ENCODE measurements at regions not wholly inside any gene's neighbourhood (a gene's known extent, or its start where the extent isn't known, plus 50 kb on each side); places are given as distances from the start of the nearest gene placed in this dataset.
"Not testable (repeated sequence)": the region's sequence is repeated elsewhere in the genome, so short reads cannot be mapped to it uniquely, and the experiment has no call there.

- Histone ChIP-seq H3K4me3 (ENCODE audit: low read length) (no peak overlapping the region), H3K9me3 (ENCODE audit: low read length) (no peaks in the 10 kb centered on the region), H3K4me2 (ENCODE audit: low read length) (no peak overlapping the region), H3K9ac (ENCODE audit: low read length) (no peak overlapping the region), H4K20me1 (ENCODE audit: low read length) (no peaks in the 10 kb centered on the region), H3K79me2 (ENCODE audit: low read length) (no peaks in the 10 kb centered on the region), H3F3A (ENCODE audit: low read length, unreplicated experiment) (no peaks in the 10 kb centered on the region), H3K27ac (ENCODE audit: low read length) (no peak overlapping the region), H3K9me2 (replicated peaks; ENCODE audit: low read length) (no peaks in the 10 kb centered on the region), H3K36me3 (ENCODE audit: low read depth, low read length) (no peaks in the 10 kb centered on the region), H2AFZ (ENCODE audit: low read length) (no peak overlapping the region), H3K4me1 (ENCODE audit: insufficient read depth, low read length) (0 out of 2 replicates have a peak, but pooled peaks cover 6% of the 10 kb centered on the region), H3K27me3 (ENCODE audit: low read length) (no peaks in the 10 kb centered on the region)
- DNase-seq (no peak), ATAC-seq (no peak; the same call in 1 of the 2 replicates)
- CTCF ChIA-PET, result interaction anchor here (0.7 kb wide), 1 partner anchor 37 kb away, joined by 5 read pairs; no protein-coding TSS in a partner anchor
- TF ChIP-seq EZH2phosphoT487 (IDR thresholded peaks at IDR 0.05; ENCODE audit: borderline replicate concordance, low read length) (no peak), EZH2 (IDR thresholded peaks at IDR 0.05; ENCODE audit: low read length, unreplicated experiment) (no peak), CTCF (conservative IDR thresholded peaks at IDR 0.05; ENCODE audit: low read depth, low read length) (no peak)
- no TSS peak for BruUV-seq (replicated peaks)
- POLR2A ChIA-PET (ENCODE audit: unreplicated experiment), result no interaction called here
- intact Hi-C loops (cut with micrococcal nuclease), result no loop called here
Observed at GRCh38 chr7:79770063-79770462, 316.6 kb upstream of the MAGI2 start.

- ATAC-seq; H3K36me3 ChIP-seq (ENCODE audit: low read depth, low read length); H4K20me1 ChIP-seq (ENCODE audit: low read length); H3K9me2 ChIP-seq (replicated peaks; ENCODE audit: low read length); H3K4me1 ChIP-seq (ENCODE audit: insufficient read depth, low read length); H3K4me2 ChIP-seq (ENCODE audit: low read length); H3K27me3 ChIP-seq (ENCODE audit: low read length); CTCF ChIA-PET; BruUV-seq (replicated peaks); H3K9me3 ChIP-seq (ENCODE audit: low read length); H3K9ac ChIP-seq (ENCODE audit: low read length); H3K4me3 ChIP-seq (ENCODE audit: low read length); intact Hi-C loops (cut with micrococcal nuclease); POLR2A ChIA-PET (ENCODE audit: unreplicated experiment); DNase-seq; H2AFZ ChIP-seq (ENCODE audit: low read length); H3F3A ChIP-seq (ENCODE audit: low read length, unreplicated experiment); H3K27ac ChIP-seq (ENCODE audit: low read length); H3K79me2 ChIP-seq (ENCODE audit: low read length): not testable (repeated sequence)
Observed at GRCh38 chr7:79767876-79768560, 314.6 kb upstream of the MAGI2 start.

GRCh38 chr7:79767192-79767591 lies 313.7 kb upstream of the MAGI2 start:
- H3K27ac ChIP-seq (ENCODE audit: low read length); CTCF ChIA-PET; H2AFZ ChIP-seq (ENCODE audit: low read length); H3K36me3 ChIP-seq (ENCODE audit: low read depth, low read length); POLR2A ChIA-PET (ENCODE audit: unreplicated experiment); H3K9me3 ChIP-seq (ENCODE audit: low read length); H3K27me3 ChIP-seq (ENCODE audit: low read length); BruUV-seq (replicated peaks); H3K9ac ChIP-seq (ENCODE audit: low read length); H4K20me1 ChIP-seq (ENCODE audit: low read length); DNase-seq; H3K4me1 ChIP-seq (ENCODE audit: insufficient read depth, low read length); H3K4me2 ChIP-seq (ENCODE audit: low read length); H3K9me2 ChIP-seq (replicated peaks; ENCODE audit: low read length); ATAC-seq; H3F3A ChIP-seq (ENCODE audit: low read length, unreplicated experiment); H3K79me2 ChIP-seq (ENCODE audit: low read length); intact Hi-C loops (cut with micrococcal nuclease); H3K4me3 ChIP-seq (ENCODE audit: low read length): not testable (repeated sequence)

Measured in PC-3 (cell line).